Limb (tissue), 2 donors: ENCODE measurements at regions not wholly inside any gene's neighbourhood (a gene's known extent, or its start where the extent isn't known, plus 50 kb on each side); places are given as distances from the start of the nearest gene placed in this dataset.

Experiments used
- DNase-seq, 2 donors: peaks; one replicate each; pipeline ENCODE4 v3.0.0-alpha.2; 2016; ENCODE audit errors: extremely low spot score in 2 of 2

- DNase-seq: no peak
Observed at GRCh38 chr11:80009081-80009480, 568.3 kb upstream of the TENM4 start.

GRCh38 chr11:80007616-80008015, 566.8 kb upstream of the TENM4 start:
- no peak for DNase-seq

GRCh38 chr11:79990141-79990540, 549.3 kb upstream of the TENM4 start:
- DNase-seq: no peak

DNA sequence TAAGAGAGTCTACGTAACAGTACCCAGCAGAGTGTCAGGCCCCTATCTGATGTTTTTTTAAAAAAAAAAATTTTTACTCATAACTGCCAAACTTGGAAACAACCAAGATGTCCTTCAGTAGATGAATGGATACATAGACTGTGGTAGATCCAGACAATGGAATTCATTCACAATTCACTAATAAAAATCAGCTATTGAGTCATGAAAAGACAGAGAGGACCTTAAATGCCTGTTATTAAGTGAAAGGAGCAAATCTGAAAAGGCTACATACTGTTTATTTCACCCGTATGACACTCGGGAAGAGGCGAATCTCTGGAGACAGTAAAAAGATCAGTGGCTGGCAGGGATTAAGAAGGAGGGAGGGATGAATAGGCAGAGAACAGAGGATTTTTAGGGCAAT, 541.4 kb upstream of the TENM4 start:
- no peak for DNase-seq

- DNase-seq: no peak
Observed at GRCh38 chr11:79980916-79981315, 540.1 kb upstream of the TENM4 start.

- DNase-seq: no peak
Observed at GRCh38 chr11:79973721-79974617, 533.1 kb upstream of the TENM4 start.

DNA sequence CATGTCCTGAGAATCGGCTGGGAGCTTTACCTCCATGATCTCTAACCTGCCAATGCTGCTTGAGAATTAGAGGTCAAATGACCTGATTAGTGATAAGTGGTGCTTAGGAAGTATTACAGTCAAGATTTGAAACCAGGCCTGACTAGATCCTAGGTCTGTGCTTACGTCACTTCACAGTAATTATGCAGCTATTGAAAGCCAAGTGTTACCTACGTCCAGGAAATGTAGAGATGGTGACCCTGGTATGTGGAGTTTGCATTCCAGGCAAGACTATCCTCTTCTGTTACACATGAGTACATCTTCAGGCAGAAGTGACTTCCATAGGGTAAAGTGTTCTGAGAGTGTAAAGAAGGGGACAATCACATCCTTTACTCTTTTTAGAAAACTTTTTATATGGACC, 530.4 kb upstream of the TENM4 start:
- no peak for DNase-seq

DNA sequence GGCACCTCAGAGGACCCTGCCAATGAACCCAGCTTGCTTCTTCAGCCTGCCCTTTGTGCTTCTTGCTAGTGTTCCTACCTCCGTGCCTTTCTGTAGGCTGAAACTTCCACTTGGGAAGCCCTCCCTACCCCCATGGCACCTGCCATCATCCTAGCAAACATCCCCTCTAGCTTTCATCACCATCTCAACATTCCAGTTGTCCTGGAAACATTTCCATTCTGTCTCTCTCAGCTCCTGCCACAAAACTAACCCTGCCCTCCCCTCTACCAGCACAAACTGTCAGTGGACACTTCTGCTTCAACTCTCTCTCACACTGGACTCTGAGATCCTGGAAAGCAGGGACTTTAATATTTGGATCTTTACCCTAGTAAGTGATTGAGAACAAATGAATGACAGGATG, 525.8 kb upstream of the TENM4 start:
- no peak for DNase-seq

DNA sequence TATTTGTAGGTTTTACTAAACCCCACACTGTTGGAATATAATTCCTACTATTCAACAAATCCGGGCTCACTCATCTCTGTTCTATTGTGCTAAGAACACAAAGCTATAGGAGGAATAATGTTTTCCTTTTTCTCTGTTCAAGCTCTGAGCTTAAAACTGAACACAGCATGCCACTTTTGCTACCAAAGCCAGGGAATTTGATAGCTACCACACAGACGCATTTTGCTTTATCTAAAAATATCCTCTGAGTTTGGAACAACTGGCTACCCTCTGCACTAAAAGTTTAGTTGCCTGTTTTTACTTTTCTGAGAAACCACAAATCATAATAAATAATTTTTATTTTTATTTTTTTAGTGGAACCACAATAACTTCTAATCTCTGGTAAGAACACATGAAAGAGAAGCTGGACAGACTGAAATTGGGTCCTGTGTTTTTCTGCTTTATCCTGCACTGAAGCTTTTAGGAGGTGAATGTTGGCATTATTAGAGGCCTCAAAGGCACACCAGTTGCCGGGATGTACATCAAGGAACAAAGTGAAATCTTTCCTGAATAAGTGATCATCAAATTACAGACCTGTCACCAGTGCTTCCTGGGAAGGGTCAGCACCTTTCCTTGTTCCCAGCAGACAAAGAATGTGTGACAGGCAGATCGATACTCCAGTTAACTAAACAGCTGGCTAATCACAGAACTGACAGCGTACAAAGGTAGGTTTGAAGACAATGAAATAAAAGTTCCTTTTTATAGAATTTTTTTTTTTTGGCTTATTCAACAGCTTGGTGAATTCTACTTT, 523.2 kb upstream of the TENM4 start:
- DNase-seq: no peak

GRCh38 chr11:79960461-79960860, 519.6 kb upstream of the TENM4 start:
- no peak for DNase-seq

- no peak for DNase-seq
Observed at GRCh38 chr11:79959318-79959717, 518.5 kb upstream of the TENM4 start.

GRCh38 chr11:79957702-79958101, 516.9 kb upstream of the TENM4 start:
- DNase-seq: no peak

GRCh38 chr11:79956061-79956460, 515.2 kb upstream of the TENM4 start:
- DNase-seq: no peak

DNA sequence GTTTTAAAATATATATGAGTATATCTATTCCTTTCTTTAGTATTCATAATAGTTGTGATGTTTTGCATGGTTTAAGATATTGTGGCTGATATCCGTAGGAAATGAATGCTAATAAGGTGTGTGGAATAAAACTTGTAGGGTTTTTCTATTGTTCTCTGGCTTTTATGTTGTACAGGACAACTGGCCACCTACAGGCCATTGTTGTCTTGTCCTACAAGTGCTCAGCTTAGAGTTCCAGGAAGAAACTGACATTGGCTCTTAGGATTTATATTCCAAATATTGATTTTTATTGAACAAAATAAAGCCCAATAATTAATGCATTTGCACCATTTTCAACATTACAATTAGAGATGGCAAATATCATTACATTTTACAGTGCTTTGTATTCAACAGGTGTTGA, 512.8 kb upstream of the TENM4 start:
- no peak for DNase-seq

GRCh38 chr11:79950741-79951140, 509.9 kb upstream of the TENM4 start:
- DNase-seq: no peak

- DNase-seq: no peak
Observed at GRCh38 chr11:79950172-79950571, 509.3 kb upstream of the TENM4 start.

DNA sequence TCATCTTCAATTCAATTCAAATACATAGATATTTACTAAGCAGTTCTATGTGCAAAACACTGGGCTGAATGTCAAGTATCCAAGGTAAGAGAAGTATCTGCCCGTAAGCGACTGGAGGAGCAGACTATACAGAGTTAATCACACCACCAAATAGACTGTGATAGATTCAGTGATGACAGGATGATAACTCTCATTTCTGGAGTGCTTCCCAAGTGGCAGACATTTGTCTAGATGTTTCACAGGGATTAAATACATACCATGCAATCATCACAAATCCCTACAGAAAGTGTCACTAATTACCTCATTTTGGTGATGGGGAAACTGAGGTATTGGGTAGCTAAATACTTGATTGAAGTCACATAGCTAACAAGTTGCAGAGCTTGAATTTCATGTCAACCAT, 508.7 kb upstream of the TENM4 start:
- DNase-seq: no peak

DNA sequence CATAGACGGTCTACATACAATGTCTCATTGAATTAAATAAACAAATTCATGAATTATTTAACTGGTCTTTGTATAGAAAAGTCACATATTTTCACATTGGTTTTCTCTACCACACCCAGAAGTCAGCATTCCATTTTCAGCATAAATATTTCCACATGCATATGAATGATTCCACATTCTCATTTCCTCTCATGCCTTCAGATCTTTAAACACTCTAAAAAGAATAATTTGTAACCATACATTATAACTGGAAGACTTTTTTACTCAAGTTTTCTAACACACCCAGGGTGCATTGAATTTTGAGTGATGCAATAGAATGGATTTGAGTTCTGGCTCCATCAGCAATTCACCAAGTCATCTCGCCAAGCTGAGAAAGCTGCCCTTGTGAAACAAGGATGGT, 501.8 kb upstream of the TENM4 start:
- DNase-seq: no peak

GRCh38 chr11:79942090-79942489, 501.3 kb upstream of the TENM4 start:
- DNase-seq: no peak

GRCh38 chr11:79940974-79941735, 500.3 kb upstream of the TENM4 start:
- no peak for DNase-seq

GRCh38 chr11:79940165-79940564, 499.3 kb upstream of the TENM4 start:
- no peak for DNase-seq

GRCh38 chr11:79939111-79939510, 498.3 kb upstream of the TENM4 start:
- no peak for DNase-seq
